ENCODE measurements at regions not wholly inside any gene's neighbourhood (a gene's known extent, or its start where the extent isn't known, plus 50 kb on each side); places are given as distances from the start of the nearest gene placed in this dataset.

GRCh38 chr10:35749230-35749629 lies 107.1 kb upstream of the FZD8 start:
- DNase-seq, result no peak

- DNase-seq, result no peak
Measured at GRCh38 chr10:35745617-35746403, 103.7 kb upstream of the FZD8 start.

GRCh38 chr10:35743851-35744250 lies 101.8 kb upstream of the FZD8 start:
- no peak for DNase-seq

- no peak for DNase-seq
Measured at GRCh38 chr10:35743351-35743750, 101.3 kb upstream of the FZD8 start.

- no peak for DNase-seq
Measured at GRCh38 chr10:35739998-35740397, 97.9 kb upstream of the FZD8 start.

GRCh38 chr10:35735412-35735811 lies 93.3 kb upstream of the FZD8 start:
- no peak for DNase-seq

- no peak for DNase-seq
Measured at GRCh38 chr10:35731828-35732227, 89.7 kb upstream of the FZD8 start.

- DNase-seq, result no peak
Measured at GRCh38 chr10:35728341-35728740, 86.2 kb upstream of the FZD8 start.

- DNase-seq, result no peak
Measured at GRCh38 chr10:35726846-35727245, 84.8 kb upstream of the FZD8 start.

GRCh38 chr10:35723992-35724391 lies 81.9 kb upstream of the FZD8 start:
- no peak for DNase-seq

- no peak for DNase-seq
Measured at GRCh38 chr10:35723059-35723458, 81.0 kb upstream of the FZD8 start.

GRCh38 chr10:35722636-35723035 lies 80.5 kb upstream of the FZD8 start:
- no peak for DNase-seq

- no peak for DNase-seq
Measured at GRCh38 chr10:35722226-35722625, 80.1 kb upstream of the FZD8 start.

GRCh38 chr10:35720366-35720765 lies 78.3 kb upstream of the FZD8 start:
- DNase-seq, result no peak

- no peak for DNase-seq
Measured at GRCh38 chr10:35716776-35717175, 74.7 kb upstream of the FZD8 start.

- no peak for DNase-seq
Measured at GRCh38 chr10:35712486-35712885, 70.4 kb upstream of the FZD8 start.

GRCh38 chr10:35711615-35712411 lies 69.7 kb upstream of the FZD8 start:
- DNase-seq, result no peak

- no peak for DNase-seq
Measured at GRCh38 chr10:35707642-35708425, 65.7 kb upstream of the FZD8 start.

- DNase-seq, result no peak
Measured at GRCh38 chr10:35706959-35707358, 64.9 kb upstream of the FZD8 start.

GRCh38 chr10:35705671-35706070 lies 63.6 kb upstream of the FZD8 start:
- DNase-seq, result no peak

GRCh38 chr10:35705051-35705450 lies 63.0 kb upstream of the FZD8 start:
- DNase-seq, result no peak

- no peak for DNase-seq
Measured at GRCh38 chr10:35704401-35704800, 62.3 kb upstream of the FZD8 start.

Measured in hypothalamus (tissue), 51 donors.